Natural killer cell (primary cell): ENCODE measurements at regions not wholly inside any gene's neighbourhood (a gene's known extent, or its start where the extent isn't known, plus 50 kb on each side); places are given as distances from the start of the nearest gene placed in this dataset.

Source experiments
- ATAC-seq, 3 donors: fragments of 150-1000 bp in 2 of 3; fragments of 200-7000 bp in 1 of 3; cut with Tn5 transposase; 1 replicate in 1 of 3; 2 replicates in 2 of 3; pipeline ENCODE4 v1.10.0; 2021; ENCODE audit warnings: mild to moderate bottlenecking in 2 of 3, moderate library complexity in 2 of 3
- DNase-seq, 2 donors: peaks; one replicate each; pipeline versions ENCODE4 v3.0.0 to v3.0.0-alpha.2; 2013 to 2021; ENCODE audit warnings: mixed read lengths in 1 of 2
- H3K27ac ChIP-seq: one replicate; pipeline ENCODE4 v1.5.1; 2013; ENCODE audit warnings: mild to moderate bottlenecking, low read length
- H3K27me3 ChIP-seq: one replicate; pipeline ENCODE4 v1.6.1; 2013; ENCODE audit warnings: low read length; ENCODE audit not compliant: control insufficient read depth, insufficient read depth
- H3K36me3 ChIP-seq: one replicate; pipeline ENCODE4 v1.6.1; 2013; ENCODE audit warnings: low read length; ENCODE audit not compliant: control insufficient read depth, insufficient read depth
- H3K4me1 ChIP-seq: one replicate; pipeline ENCODE4 v1.6.1; 2013; ENCODE audit warnings: low read length; ENCODE audit not compliant: control insufficient read depth, insufficient read depth
- H3K4me3 ChIP-seq: one replicate; pipeline ENCODE4 v1.5.1; 2013; ENCODE audit warnings: low read length
- H3K9me3 ChIP-seq: one replicate; pipeline ENCODE4 v1.6.1; 2013; ENCODE audit warnings: low read length; ENCODE audit not compliant: control insufficient read depth, insufficient read depth
- H3K27ac Mint-ChIP-seq, 2 donors: one replicate each; pipeline ENCODE4 v1.8.0; 2022; ENCODE audit warnings: mild to moderate bottlenecking in 2 of 2, mixed read lengths in 2 of 2, moderate library complexity in 1 of 2
- H3K27me3 Mint-ChIP-seq, 2 donors: one replicate each; pipeline ENCODE4 v1.8.0; 2022; ENCODE audit warnings: low read depth in 2 of 2, mixed read lengths in 2 of 2
- H3K36me3 Mint-ChIP-seq: one replicate; pipeline ENCODE4 v1.8.0; 2022; ENCODE audit warnings: mixed read lengths
- H3K4me1 Mint-ChIP-seq, 2 donors: one replicate each; pipeline ENCODE4 v1.8.0; 2022; ENCODE audit warnings: mixed read lengths in 2 of 2
- H3K4me3 Mint-ChIP-seq: one replicate; pipeline ENCODE4 v1.8.0; 2022; ENCODE audit warnings: mild to moderate bottlenecking, moderate library complexity, mixed read lengths
- H3K9me3 Mint-ChIP-seq, 2 donors: one replicate each; pipeline ENCODE4 v1.8.0; 2022; ENCODE audit warnings: mixed read lengths in 2 of 2
- CTCF ChIP-seq: fragments of 200-600 bp; IDR thresholded peaks from one replicate; pipeline ENCODE4 v1.8.0; 2022; ENCODE audit warnings: antibody characterized with exemption
- WGBS: methylation state at CpG from one replicate; pipeline ENCODE4 v1.1.7; 2013; ENCODE audit warnings: missing lambda C conversion rate; ENCODE audit not compliant: insufficient coverage; 5-methylcytosine and 5-hydroxymethylcytosine counted together
- intact Hi-C: fragments of 100-400 bp; cut with micrococcal nuclease; formaldehyde crosslinking; loops from one replicate; pipeline ENCODE4 v1.14.2; 2022

- Histone ChIP-seq H3K9me3 (no peaks in the 10 kb centered on the region), H3K4me1 (no peaks in the 10 kb centered on the region), H3K4me3 (no peak overlapping the region), H3K36me3 (no peaks in the 10 kb centered on the region), H3K27ac (no peak overlapping the region), H3K27me3 (no peaks in the 10 kb centered on the region)
- H3K36me3 Mint-ChIP-seq = no peaks in the 10 kb centered on the region
- H3K27ac Mint-ChIP-seq = no peak overlapping the region
- no CpG with 5 or more reads among the region's 1 CpG for WGBS
- H3K27me3 Mint-ChIP-seq = no peaks in the 10 kb centered on the region
- ATAC-seq (no peak), DNase-seq (no peak)
- intact Hi-C loops = no loop called here
- H3K9me3 Mint-ChIP-seq = peaks cover 10 to 11% of the 10 kb centered on the region in 2 donors
- no peak for TF ChIP-seq CTCF
- H3K4me3 Mint-ChIP-seq = no peak overlapping the region
- no peaks in the 10 kb centered on the region for H3K4me1 Mint-ChIP-seq
Measured at GRCh38 chr3:88444251-88444650, 294.5 kb downstream of the C3orf38 start.

- Mint-ChIP-seq H3K4me1 (no peaks in the 10 kb centered on the region), H3K9me3 (peaks cover 13 to 19% of the 10 kb centered on the region in 2 donors)
- no peaks in the 10 kb centered on the region for H3K9me3 ChIP-seq
Measured at GRCh38 chr3:88452228-88452627, 302.5 kb downstream of the C3orf38 start.

GRCh38 chr3:88460369-88460768 is 310.6 kb downstream of the C3orf38 start:
- no peaks in the 10 kb centered on the region for H3K27me3 Mint-ChIP-seq
- H3K9me3 Mint-ChIP-seq = peaks cover 18 to 20% of the 10 kb centered on the region in 2 donors
- 84% methylated on average over 3 of the region's 3 CpGs for WGBS
- H3K27ac Mint-ChIP-seq = no peak overlapping the region
- H3K36me3 Mint-ChIP-seq = peaks cover 6% of the 10 kb centered on the region
- Histone ChIP-seq H3K36me3 (no peaks in the 10 kb centered on the region), H3K9me3 (no peaks in the 10 kb centered on the region), H3K27me3 (no peaks in the 10 kb centered on the region), H3K4me3 (no peak overlapping the region), H3K4me1 (no peaks in the 10 kb centered on the region), H3K27ac (no peak overlapping the region)
- no peak for ATAC-seq
- no peak for DNase-seq
- intact Hi-C loops = no loop called here
- TF ChIP-seq CTCF = no peak
- H3K4me3 Mint-ChIP-seq = no peak overlapping the region
- no peaks in the 10 kb centered on the region for H3K4me1 Mint-ChIP-seq

More at GRCh38 chr3:88452228-88452627, 302.5 kb downstream of the C3orf38 start:
- Histone ChIP-seq H3K36me3 (no peaks in the 10 kb centered on the region), H3K27me3 (no peaks in the 10 kb centered on the region), H3K4me3 (no peak overlapping the region), H3K27ac (no peak overlapping the region), H3K4me1 (no peaks in the 10 kb centered on the region)
- intact Hi-C loops = no loop called here
- Mint-ChIP-seq H3K4me3 (no peak overlapping the region), H3K36me3 (no peaks in the 10 kb centered on the region), H3K27me3 (no peaks in the 10 kb centered on the region), H3K27ac (no peak overlapping the region)
- ATAC-seq = no peak
- WGBS = 94% methylated on average over 3 of the region's 4 CpGs
- DNase-seq = no peak
- TF ChIP-seq CTCF = no peak

- H3K27ac ChIP-seq = no peak overlapping the region
- Mint-ChIP-seq H3K9me3 (peaks cover 26 to 29% of the 10 kb centered on the region in 2 donors), H3K27me3 (no peaks in the 10 kb centered on the region), H3K4me3 (no peak overlapping the region), H3K4me1 (no peaks in the 10 kb centered on the region), H3K27ac (no peak overlapping the region), H3K36me3 (peaks cover 12% of the 10 kb centered on the region)
- ATAC-seq (no peak), DNase-seq (no peak)
- H3K36me3 ChIP-seq = no peaks in the 10 kb centered on the region
- H3K4me1 ChIP-seq = no peaks in the 10 kb centered on the region
- no peak for TF ChIP-seq CTCF
- intact Hi-C loops = no loop called here
- no peaks in the 10 kb centered on the region for H3K9me3 ChIP-seq
- H3K4me3 ChIP-seq = no peak overlapping the region
- H3K27me3 ChIP-seq = no peaks in the 10 kb centered on the region
Measured at GRCh38 chr3:88462230-88462629, 312.5 kb downstream of the C3orf38 start.
